K562 (cell line): ENCODE measurements at regions not wholly inside any gene's neighbourhood (a gene's known extent, or its start where the extent isn't known, plus 50 kb on each side); places are given as distances from the start of the nearest gene placed in this dataset.

Experiments
- ATAC-seq: fragments of 200-7000 bp; cut with Tn5 transposase; 3 replicates; pipeline ENCODE4 v1.9.1; 2020; ENCODE audit warnings: moderate library complexity
- BruUV-seq: library from RNA; stranded (reverse); fragments of 400-500 nt; replicated peaks from 2 replicates; lab custom pipeline; 2021; lab: Mats Ljungman, UMichigan
- CTCF ChIA-PET: fragments of 300-600 bp; formaldehyde crosslinking; extraction: SDS; loops from one replicate; lab custom pipeline; 2021; ENCODE audit warnings: low intra/inter-chr PET ratio; lab: Yijun Ruan, JAX
- POLR2A ChIA-PET: fragments of 300-600, 350-650 bp; sonication (Branson Sonifier 250); formaldehyde crosslinking; extraction: SDS; loops from one replicate; lab custom pipeline; 2021; ENCODE audit warnings: antibody characterized with exemption, inconsistent platforms; lab: Yijun Ruan, JAX
- DNase-seq, 4 experiments: peaks; one replicate each; pipeline versions ENCODE4 v3.0.0 to v3.0.0-alpha.2; 2011 to 2018; ENCODE audit warnings: low spot score in 3 of 4, mixed read lengths in 3 of 4; ENCODE audit errors: extremely low read depth in 1 of 4
- FAIRE-seq: peaks from 2 replicates; lab custom pipeline; 2011; peaks lifted over from hg19 to GRCh38; lab: Jason Lieb, UNC
- H2AFZ ChIP-seq: 2 replicates; pipeline ENCODE4 v1.6.0; 2011; ENCODE audit warnings: low read depth, low read length, control low read depth, inconsistent platforms
- H3K27ac ChIP-seq: fragments of 200-600 bp; 3 replicates; pipeline ENCODE4 v1.8.0; 2011; ENCODE audit warnings: low read depth, mild to moderate bottlenecking, control low read depth, inconsistent platforms, low read length, moderate library complexity, mixed read lengths; ENCODE audit errors: extremely low read depth
- H3K27me3 ChIP-seq, 2 experiments: fragments of 300-600 bp in 1 of 2; 2 replicates in 1 of 2; 3 replicates in 1 of 2; pipeline versions ENCODE4 v1.6.0 to v1.8.0; 2011; ENCODE audit warnings: inconsistent platforms in 2 of 2, low read length in 2 of 2, mild to moderate bottlenecking in 1 of 2, mixed read lengths in 1 of 2, moderate library complexity in 1 of 2; ENCODE audit not compliant: control insufficient read depth in 2 of 2, insufficient read depth in 2 of 2
- H3K36me3 ChIP-seq: fragments of 300-600 bp; 3 replicates; pipeline ENCODE4 v1.8.0; 2011; ENCODE audit warnings: mild to moderate bottlenecking, low read length, inconsistent platforms; ENCODE audit not compliant: control insufficient read depth, insufficient read depth
- H3K4me1 ChIP-seq, 2 experiments: fragments of 200-600 bp in 1 of 2; replicated peaks in 1 of 2; 2 replicates in 1 of 2; 3 replicates in 1 of 2; pipeline versions ENCODE4 v1.5.1 to v1.8.0; 2011; ENCODE audit warnings: inconsistent platforms in 2 of 2, low read length in 2 of 2, mild to moderate bottlenecking in 1 of 2, mixed read lengths in 1 of 2, moderate library complexity in 1 of 2; ENCODE audit not compliant: control insufficient read depth in 2 of 2, insufficient read depth in 2 of 2
- H3K4me2 ChIP-seq: 2 replicates; pipeline ENCODE4 v1.6.1; 2011; ENCODE audit warnings: low read length, control low read depth, inconsistent platforms, mixed read lengths; ENCODE audit not compliant: insufficient read depth
- H3K4me3 ChIP-seq: fragments of 200-600 bp; sonication (generic), shearing (Covaris generic); 2 replicates; pipeline ENCODE4 v1.5.1; 2016; ENCODE audit warnings: control low read depth, inconsistent platforms
- H3K79me2 ChIP-seq: fragments of 200-600 bp; 3 replicates; pipeline ENCODE4 v1.8.0; 2011; ENCODE audit warnings: low read length, inconsistent platforms; ENCODE audit not compliant: control insufficient read depth, insufficient read depth
- H3K9ac ChIP-seq, 2 experiments: 2 replicates each; pipeline versions ENCODE4 v1.6.0 to v1.6.1; 2011; ENCODE audit warnings: low read depth in 2 of 2, low read length in 2 of 2, control low read depth in 1 of 2, inconsistent platforms in 1 of 2, mild to moderate bottlenecking in 1 of 2, mixed read lengths in 1 of 2; ENCODE audit not compliant: insufficient read depth in 1 of 2
- H3K9me1 ChIP-seq: one replicate; pipeline ENCODE4 v1.6.0; 2011; ENCODE audit warnings: inconsistent platforms, mild to moderate bottlenecking, low read length, moderate library complexity; ENCODE audit not compliant: control insufficient read depth, insufficient read depth
- H3K9me3 ChIP-seq: replicated peaks from 2 replicates; pipeline ENCODE4 v1.5.1; 2011; ENCODE audit warnings: low read depth, low read length, inconsistent platforms; ENCODE audit not compliant: control insufficient read depth, insufficient read depth
- H4K20me1 ChIP-seq: replicated peaks from 2 replicates; pipeline ENCODE4 v1.6.1; 2011; ENCODE audit warnings: low read length, inconsistent platforms, mixed read lengths; ENCODE audit not compliant: control insufficient read depth, insufficient read depth
- ARID3A ChIP-seq: IDR thresholded peaks from 2 replicates; pipeline ENCODE4 v1.6.1; 2012; ENCODE audit warnings: low read depth, low read length, improper control_type of control experiment, borderline replicate concordance
- ESRRB ChIP-seq: fragments of 250-450 bp; sonication (Bioruptor Pico); IDR thresholded peaks from 2 replicates; pipeline ENCODE4 v1.5.0; 2020; ENCODE audit warnings: mild to moderate bottlenecking, moderate library complexity, borderline replicate concordance
- GMEB1 ChIP-seq: fragments of 250-450 bp; sonication (Bioruptor Pico); IDR thresholded peaks from 2 replicates; pipeline ENCODE4 v1.4.0; 2020; ENCODE audit warnings: mild to moderate bottlenecking
- HNRNPUL1 ChIP-seq: fragments of 200-400 bp; formaldehyde crosslinking; IDR thresholded peaks from 2 replicates; pipeline ENCODE4 v1.6.1; 2017; ENCODE audit warnings: low read length
- KAT7 ChIP-seq: sonication (generic); formaldehyde crosslinking; IDR thresholded peaks from 2 replicates; pipeline ENCODE4 v1.8.0; 2022; ENCODE audit warnings: missing genetic modification reagents, mild to moderate bottlenecking, borderline replicate concordance
- LARP7 ChIP-seq: fragments of 450-650 bp; IDR thresholded peaks from 2 replicates; pipeline ENCODE4 v1.6.1; 2016
- NCOR1 ChIP-seq: fragments of 450-650 bp; IDR thresholded peaks from 2 replicates; pipeline ENCODE4 v1.6.1; 2016; ENCODE audit warnings: mild to moderate bottlenecking, moderate library complexity
- NFATC3 ChIP-seq: fragments of 450-650 bp; IDR thresholded peaks from 2 replicates; pipeline ENCODE4 v1.6.1; 2017; ENCODE audit warnings: mild to moderate bottlenecking
- SPI1 ChIP-seq: IDR thresholded peaks from 2 replicates; pipeline ENCODE4 v1.6.1; 2011; ENCODE audit warnings: low read depth, low read length, control low read depth, borderline replicate concordance
- TCF3 ChIP-seq: sonication (generic); formaldehyde crosslinking; IDR thresholded peaks from 2 replicates; pipeline ENCODE4 v1.4.0; 2020; ENCODE audit warnings: mild to moderate bottlenecking, missing genetic modification reagents
- ZBED1 ChIP-seq: IDR thresholded peaks from 2 replicates; pipeline ENCODE4 v1.6.1; 2014
- ZC3H8 ChIP-seq: fragments of 450-650 bp; IDR thresholded peaks from 2 replicates; pipeline ENCODE4 v1.6.1; 2017
- WGBS: fragments of 100-300 bp; shearing (Covaris generic); methylation state at CpG from one replicate; pipeline ENCODE4 v1.1.6; 2016; ENCODE audit warnings: low coverage, mixed read lengths; ENCODE audit not compliant: insufficient coverage; ENCODE audit errors: missing lambda C conversion rate; 5-methylcytosine and 5-hydroxymethylcytosine counted together
- in situ Hi-C: fragments of 300-500 bp; cut with MboI; formaldehyde crosslinking; loops from 4 replicates; pipeline ENCODE4 v1.15.0; 2018; ENCODE audit warnings: inconsistent platforms, mixed read lengths
- intact Hi-C: fragments of 100-400 bp; cut with micrococcal nuclease; formaldehyde crosslinking; loops from 2 replicates; pipeline ENCODE4 v1.14.2; 2022
- TF ChIP-seq, protein P1 (sequence below): fragments of 200-400 bp; formaldehyde crosslinking; IDR thresholded peaks from 2 replicates; pipeline ENCODE4 v1.6.1; 2017; ENCODE audit warnings: mild to moderate bottlenecking, low read depth, low read length, moderate library complexity
- TF ChIP-seq, protein P2 (sequence below): fragments of 450-650 bp; conservative IDR thresholded peaks from 2 replicates; pipeline ENCODE4 v1.6.1; 2016; ENCODE audit warnings: missing genetic modification characterization, low read depth, mild to moderate bottlenecking, control low read depth, missing compliant biosample characterization
- TF ChIP-seq, protein P3 (sequence below): fragments of 250-450 bp; sonication (Bioruptor Pico); IDR thresholded peaks from 2 replicates; pipeline ENCODE4 v1.5.0; 2022; ENCODE audit warnings: mild to moderate bottlenecking

GRCh38 chr22:34370711-34371110 is 450.4 kb upstream of the LARGE1 start:
- H3K79me2 ChIP-seq, result no peaks in the 10 kb centered on the region
- no peaks in the 10 kb centered on the region for H3K36me3 ChIP-seq
- no peaks in the 10 kb centered on the region for H3K4me1 ChIP-seq
- H3K4me3 ChIP-seq, result no peak overlapping the region
- H3K9ac ChIP-seq, result no peak overlapping the region
- no TSS peak for BruUV-seq
- DNase-seq, result no peak
- H3K27ac ChIP-seq, result no peak overlapping the region
- H3K27me3 ChIP-seq, result no peaks in the 10 kb centered on the region
- intact Hi-C loops, result no loop called here
- ATAC-seq, result no peak
- FAIRE-seq, result no peak
- H3K9me1 ChIP-seq, result no peaks in the 10 kb centered on the region
- H4K20me1 ChIP-seq, result no peaks in the 10 kb centered on the region
- CTCF ChIA-PET, result no interaction called here
- no peaks in the 10 kb centered on the region for H3K9me3 ChIP-seq
- no peak overlapping the region for H3K4me2 ChIP-seq
- no peak overlapping the region for H2AFZ ChIP-seq
- TF ChIP-seq ARID3A (no peak), KAT7 (CRISPR knock-in tag) (no peak), ZC3H8 (no peak), GMEB1 (CRISPR knock-in tag) (no peak), NFATC3 (no peak), TCF3 (CRISPR knock-in tag) (no peak), NCOR1 (no peak), SPI1 (no peak), HNRNPUL1 (no peak), ZBED1 (no peak), LARP7 (no peak), ESRRB (CRISPR knock-in tag) (no peak)
- TF ChIP-seq, protein P1, sequence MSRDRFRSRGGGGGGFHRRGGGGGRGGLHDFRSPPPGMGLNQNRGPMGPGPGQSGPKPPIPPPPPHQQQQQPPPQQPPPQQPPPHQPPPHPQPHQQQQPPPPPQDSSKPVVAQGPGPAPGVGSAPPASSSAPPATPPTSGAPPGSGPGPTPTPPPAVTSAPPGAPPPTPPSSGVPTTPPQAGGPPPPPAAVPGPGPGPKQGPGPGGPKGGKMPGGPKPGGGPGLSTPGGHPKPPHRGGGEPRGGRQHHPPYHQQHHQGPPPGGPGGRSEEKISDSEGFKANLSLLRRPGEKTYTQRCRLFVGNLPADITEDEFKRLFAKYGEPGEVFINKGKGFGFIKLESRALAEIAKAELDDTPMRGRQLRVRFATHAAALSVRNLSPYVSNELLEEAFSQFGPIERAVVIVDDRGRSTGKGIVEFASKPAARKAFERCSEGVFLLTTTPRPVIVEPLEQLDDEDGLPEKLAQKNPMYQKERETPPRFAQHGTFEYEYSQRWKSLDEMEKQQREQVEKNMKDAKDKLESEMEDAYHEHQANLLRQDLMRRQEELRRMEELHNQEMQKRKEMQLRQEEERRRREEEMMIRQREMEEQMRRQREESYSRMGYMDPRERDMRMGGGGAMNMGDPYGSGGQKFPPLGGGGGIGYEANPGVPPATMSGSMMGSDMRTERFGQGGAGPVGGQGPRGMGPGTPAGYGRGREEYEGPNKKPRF, result no peak
- TF ChIP-seq, protein P2, sequence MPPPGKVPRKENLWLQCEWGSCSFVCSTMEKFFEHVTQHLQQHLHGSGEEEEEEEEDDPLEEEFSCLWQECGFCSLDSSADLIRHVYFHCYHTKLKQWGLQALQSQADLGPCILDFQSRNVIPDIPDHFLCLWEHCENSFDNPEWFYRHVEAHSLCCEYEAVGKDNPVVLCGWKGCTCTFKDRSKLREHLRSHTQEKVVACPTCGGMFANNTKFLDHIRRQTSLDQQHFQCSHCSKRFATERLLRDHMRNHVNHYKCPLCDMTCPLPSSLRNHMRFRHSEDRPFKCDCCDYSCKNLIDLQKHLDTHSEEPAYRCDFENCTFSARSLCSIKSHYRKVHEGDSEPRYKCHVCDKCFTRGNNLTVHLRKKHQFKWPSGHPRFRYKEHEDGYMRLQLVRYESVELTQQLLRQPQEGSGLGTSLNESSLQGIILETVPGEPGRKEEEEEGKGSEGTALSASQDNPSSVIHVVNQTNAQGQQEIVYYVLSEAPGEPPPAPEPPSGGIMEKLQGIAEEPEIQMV (tag), result no peak
- TF ChIP-seq, protein P3, sequence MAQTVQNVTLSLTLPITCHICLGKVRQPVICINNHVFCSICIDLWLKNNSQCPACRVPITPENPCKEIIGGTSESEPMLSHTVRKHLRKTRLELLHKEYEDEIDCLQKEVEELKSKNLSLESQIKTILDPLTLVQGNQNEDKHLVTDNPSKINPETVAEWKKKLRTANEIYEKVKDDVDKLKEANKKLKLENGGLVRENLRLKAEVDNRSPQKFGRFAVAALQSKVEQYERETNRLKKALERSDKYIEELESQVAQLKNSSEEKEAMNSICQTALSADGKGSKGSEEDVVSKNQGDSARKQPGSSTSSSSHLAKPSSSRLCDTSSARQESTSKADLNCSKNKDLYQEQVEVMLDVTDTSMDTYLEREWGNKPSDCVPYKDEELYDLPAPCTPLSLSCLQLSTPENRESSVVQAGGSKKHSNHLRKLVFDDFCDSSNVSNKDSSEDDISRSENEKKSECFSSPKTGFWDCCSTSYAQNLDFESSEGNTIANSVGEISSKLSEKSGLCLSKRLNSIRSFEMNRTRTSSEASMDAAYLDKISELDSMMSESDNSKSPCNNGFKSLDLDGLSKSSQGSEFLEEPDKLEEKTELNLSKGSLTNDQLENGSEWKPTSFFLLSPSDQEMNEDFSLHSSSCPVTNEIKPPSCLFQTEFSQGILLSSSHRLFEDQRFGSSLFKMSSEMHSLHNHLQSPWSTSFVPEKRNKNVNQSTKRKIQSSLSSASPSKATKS (CRISPR knock-in tag), result no peak
- TF ChIP-seq, all 486 proteins: peak for 0
- WGBS, result 0% methylated on average over 2 of the region's 2 CpGs
- in situ Hi-C loops, result no loop called here
- POLR2A ChIA-PET, result no interaction called here
